GM23338 (cell line): ENCODE measurements at regions not wholly inside any gene's neighbourhood (a gene's known extent, or its start where the extent isn't known, plus 50 kb on each side); places are given as distances from the start of the nearest gene placed in this dataset.

ENCODE experiments used
- ATAC-seq: fragments of 200-7000 bp; cut with Tn5 transposase; 3 replicates; pipeline ENCODE4 v1.9.1; 2020
- DNase-seq: peaks from one replicate; pipeline ENCODE4 v3.0.0-alpha.2; 2015; ENCODE audit warnings: low spot score
- H2AFZ ChIP-seq: fragments of 200-600 bp; sonication (generic); 2 replicates; pipeline ENCODE4 v1.8.0; 2016; ENCODE audit warnings: antibody characterized with exemption, mild to moderate bottlenecking, moderate library complexity
- H3F3A ChIP-seq: fragments of 200-600 bp; sonication (generic); replicated peaks from 2 replicates; pipeline ENCODE4 v1.8.0; 2017; ENCODE audit warnings: antibody characterized with exemption, mixed run types, low read depth
- H3K27ac ChIP-seq: fragments of 200-600 bp; sonication (generic); 2 replicates; pipeline ENCODE4 v1.6.1; 2016; ENCODE audit warnings: low read depth
- H3K27me3 ChIP-seq: fragments of 200-600 bp; sonication (generic); 2 replicates; pipeline ENCODE4 v1.8.0; 2016; ENCODE audit warnings: mild to moderate bottlenecking, mixed run types, moderate library complexity; ENCODE audit not compliant: insufficient read depth
- H3K36me3 ChIP-seq: fragments of 200-600 bp; sonication (generic); 2 replicates; pipeline ENCODE4 v1.8.0; 2016; ENCODE audit warnings: mild to moderate bottlenecking; ENCODE audit not compliant: insufficient read depth
- H3K4me1 ChIP-seq: fragments of 200-600 bp; sonication (generic); 2 replicates; pipeline ENCODE4 v1.8.0; 2016; ENCODE audit warnings: mild to moderate bottlenecking, moderate library complexity; ENCODE audit not compliant: insufficient read depth
- H3K4me2 ChIP-seq: fragments of 200-600 bp; sonication (generic); 2 replicates; pipeline ENCODE4 v1.7.1; 2017; ENCODE audit warnings: mixed run types
- H3K4me3 ChIP-seq: fragments of 200-600 bp; sonication (generic); 2 replicates; pipeline ENCODE4 v1.6.1; 2016; ENCODE audit warnings: mixed run types
- H3K79me2 ChIP-seq: fragments of 200-600 bp; sonication (generic); replicated peaks from 2 replicates; pipeline ENCODE4 v1.8.0; 2017; ENCODE audit warnings: mild to moderate bottlenecking; ENCODE audit not compliant: insufficient read depth
- H3K9me2 ChIP-seq: fragments of 200-600 bp; sonication (generic); 2 replicates; pipeline ENCODE4 v1.8.0; 2017; ENCODE audit not compliant: insufficient read depth
- H4K20me1 ChIP-seq: fragments of 200-600 bp; sonication (generic); replicated peaks from 2 replicates; pipeline ENCODE4 v1.8.0; 2017; ENCODE audit warnings: mild to moderate bottlenecking; ENCODE audit not compliant: insufficient read depth
- H3K27ac Mint-ChIP-seq: 2 replicates; pipeline ENCODE4 v1.8.0; 2020; ENCODE audit warnings: inconsistent platforms, mild to moderate bottlenecking, moderate library complexity, mixed read lengths
- H3K27me3 Mint-ChIP-seq: 3 replicates; pipeline ENCODE4 v1.8.0; 2022; ENCODE audit warnings: low read depth, mild to moderate bottlenecking, moderate library complexity, mixed read lengths, inconsistent platforms; ENCODE audit not compliant: insufficient read depth, poor library complexity
- H3K36me3 Mint-ChIP-seq: 3 replicates; pipeline ENCODE4 v1.8.0; 2021; ENCODE audit warnings: low read depth, mild to moderate bottlenecking, inconsistent platforms, moderate library complexity, mixed read lengths
- H3K4me1 Mint-ChIP-seq: 3 replicates; pipeline ENCODE4 v1.8.0; 2020; ENCODE audit warnings: mild to moderate bottlenecking, inconsistent platforms, mixed read lengths
- H3K4me3 Mint-ChIP-seq: 3 replicates; pipeline ENCODE4 v1.8.0; 2021; ENCODE audit warnings: moderate library complexity, mild to moderate bottlenecking, inconsistent platforms, mixed read lengths
- H3K9me3 Mint-ChIP-seq: 3 replicates; pipeline ENCODE4 v1.8.0; 2020; ENCODE audit warnings: moderate library complexity, mild to moderate bottlenecking, inconsistent platforms, mixed read lengths
- EZH2 ChIP-seq: fragments of 200-600 bp; sonication (generic); IDR thresholded peaks from one replicate; pipeline ENCODE4 v1.8.0; 2017; ENCODE audit warnings: antibody characterized with exemption, mild to moderate bottlenecking, low read depth; ENCODE audit not compliant: unreplicated experiment
- EZH2phosphoT487 ChIP-seq: fragments of 200-600 bp; sonication (generic); IDR thresholded peaks from one replicate; pipeline ENCODE4 v1.8.1; 2018; ENCODE audit warnings: antibody characterized with exemption; ENCODE audit not compliant: unreplicated experiment
- JUNB ChIP-seq: IDR thresholded peaks from one replicate; pipeline ENCODE4 v1.6.1; 2016; ENCODE audit warnings: antibody characterized with exemption; ENCODE audit not compliant: unreplicated experiment
- NANOG ChIP-seq: IDR thresholded peaks from 2 replicates; pipeline ENCODE4 v1.6.1; 2016; ENCODE audit warnings: antibody characterized with exemption, borderline replicate concordance
- POLR2AphosphoS5 ChIP-seq: IDR thresholded peaks from 2 replicates; pipeline ENCODE4 v1.6.1; 2016; ENCODE audit warnings: antibody characterized with exemption, low read depth
- STAT1 ChIP-seq: IDR thresholded peaks from one replicate; pipeline ENCODE4 v1.6.1; 2016; ENCODE audit warnings: antibody characterized with exemption; ENCODE audit not compliant: unreplicated experiment
- TF ChIP-seq, protein P1 (sequence below): fragments of 250-450 bp; sonication (Bioruptor Pico); IDR thresholded peaks from 2 replicates; pipeline ENCODE4 v1.5.0; 2020; ENCODE audit warnings: mild to moderate bottlenecking, moderate library complexity
- TF ChIP-seq, protein P2 (sequence below): IDR thresholded peaks from 2 replicates; pipeline ENCODE4 v1.6.1; 2016; ENCODE audit warnings: antibody characterized with exemption

DNA sequence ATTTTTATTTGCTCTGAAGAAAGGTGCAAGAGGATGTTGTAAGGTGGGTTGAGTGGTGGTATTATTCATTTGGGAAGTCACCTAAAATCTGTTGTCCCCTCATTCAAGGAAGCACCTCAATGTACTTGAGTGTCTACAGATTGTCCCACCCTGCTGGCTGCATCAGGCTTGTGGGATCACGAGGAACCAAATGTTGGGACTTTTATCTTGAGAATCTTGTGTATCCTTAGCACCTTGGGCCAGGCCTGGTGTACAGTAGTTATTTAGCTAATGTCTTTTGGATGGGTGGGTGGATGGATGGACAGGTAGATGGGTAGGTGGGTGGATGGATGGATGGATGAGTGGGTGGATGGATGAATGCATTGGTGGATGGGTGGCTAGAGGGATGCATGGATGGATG lies 519.3 kb downstream of the BCL11B start:
- Mint-ChIP-seq H3K9me3 (peaks cover 11% of the 10 kb centered on the region; the same call in 2 of the 3 replicates), H3K36me3 (peaks cover 7% of the 10 kb centered on the region; the same call in 1 of the 3 replicates), H3K4me3 (no peak overlapping the region), H3K27ac (no peak overlapping the region), H3K27me3 (peaks cover 4% of the 10 kb centered on the region), H3K4me1 (peaks cover 15% of the 10 kb centered on the region)
- no peak for ATAC-seq
- H3F3A ChIP-seq = no peaks in the 10 kb centered on the region
- no peaks in the 10 kb centered on the region for H3K27me3 ChIP-seq
- H3K27ac ChIP-seq = no peak overlapping the region
- peaks cover 8% of the 10 kb centered on the region; the same call in 1 of the 2 replicates for H3K4me1 ChIP-seq
- H3K4me3 ChIP-seq = no peak overlapping the region
- DNase-seq = no peak
- H2AFZ ChIP-seq = no peak overlapping the region
- no peak overlapping the region for H3K4me2 ChIP-seq
- H4K20me1 ChIP-seq = no peaks in the 10 kb centered on the region
- peaks cover 18% of the 10 kb centered on the region for H3K9me2 ChIP-seq
- no peaks in the 10 kb centered on the region for H3K36me3 ChIP-seq
- no peaks in the 10 kb centered on the region for H3K79me2 ChIP-seq
- TF ChIP-seq, protein P1, sequence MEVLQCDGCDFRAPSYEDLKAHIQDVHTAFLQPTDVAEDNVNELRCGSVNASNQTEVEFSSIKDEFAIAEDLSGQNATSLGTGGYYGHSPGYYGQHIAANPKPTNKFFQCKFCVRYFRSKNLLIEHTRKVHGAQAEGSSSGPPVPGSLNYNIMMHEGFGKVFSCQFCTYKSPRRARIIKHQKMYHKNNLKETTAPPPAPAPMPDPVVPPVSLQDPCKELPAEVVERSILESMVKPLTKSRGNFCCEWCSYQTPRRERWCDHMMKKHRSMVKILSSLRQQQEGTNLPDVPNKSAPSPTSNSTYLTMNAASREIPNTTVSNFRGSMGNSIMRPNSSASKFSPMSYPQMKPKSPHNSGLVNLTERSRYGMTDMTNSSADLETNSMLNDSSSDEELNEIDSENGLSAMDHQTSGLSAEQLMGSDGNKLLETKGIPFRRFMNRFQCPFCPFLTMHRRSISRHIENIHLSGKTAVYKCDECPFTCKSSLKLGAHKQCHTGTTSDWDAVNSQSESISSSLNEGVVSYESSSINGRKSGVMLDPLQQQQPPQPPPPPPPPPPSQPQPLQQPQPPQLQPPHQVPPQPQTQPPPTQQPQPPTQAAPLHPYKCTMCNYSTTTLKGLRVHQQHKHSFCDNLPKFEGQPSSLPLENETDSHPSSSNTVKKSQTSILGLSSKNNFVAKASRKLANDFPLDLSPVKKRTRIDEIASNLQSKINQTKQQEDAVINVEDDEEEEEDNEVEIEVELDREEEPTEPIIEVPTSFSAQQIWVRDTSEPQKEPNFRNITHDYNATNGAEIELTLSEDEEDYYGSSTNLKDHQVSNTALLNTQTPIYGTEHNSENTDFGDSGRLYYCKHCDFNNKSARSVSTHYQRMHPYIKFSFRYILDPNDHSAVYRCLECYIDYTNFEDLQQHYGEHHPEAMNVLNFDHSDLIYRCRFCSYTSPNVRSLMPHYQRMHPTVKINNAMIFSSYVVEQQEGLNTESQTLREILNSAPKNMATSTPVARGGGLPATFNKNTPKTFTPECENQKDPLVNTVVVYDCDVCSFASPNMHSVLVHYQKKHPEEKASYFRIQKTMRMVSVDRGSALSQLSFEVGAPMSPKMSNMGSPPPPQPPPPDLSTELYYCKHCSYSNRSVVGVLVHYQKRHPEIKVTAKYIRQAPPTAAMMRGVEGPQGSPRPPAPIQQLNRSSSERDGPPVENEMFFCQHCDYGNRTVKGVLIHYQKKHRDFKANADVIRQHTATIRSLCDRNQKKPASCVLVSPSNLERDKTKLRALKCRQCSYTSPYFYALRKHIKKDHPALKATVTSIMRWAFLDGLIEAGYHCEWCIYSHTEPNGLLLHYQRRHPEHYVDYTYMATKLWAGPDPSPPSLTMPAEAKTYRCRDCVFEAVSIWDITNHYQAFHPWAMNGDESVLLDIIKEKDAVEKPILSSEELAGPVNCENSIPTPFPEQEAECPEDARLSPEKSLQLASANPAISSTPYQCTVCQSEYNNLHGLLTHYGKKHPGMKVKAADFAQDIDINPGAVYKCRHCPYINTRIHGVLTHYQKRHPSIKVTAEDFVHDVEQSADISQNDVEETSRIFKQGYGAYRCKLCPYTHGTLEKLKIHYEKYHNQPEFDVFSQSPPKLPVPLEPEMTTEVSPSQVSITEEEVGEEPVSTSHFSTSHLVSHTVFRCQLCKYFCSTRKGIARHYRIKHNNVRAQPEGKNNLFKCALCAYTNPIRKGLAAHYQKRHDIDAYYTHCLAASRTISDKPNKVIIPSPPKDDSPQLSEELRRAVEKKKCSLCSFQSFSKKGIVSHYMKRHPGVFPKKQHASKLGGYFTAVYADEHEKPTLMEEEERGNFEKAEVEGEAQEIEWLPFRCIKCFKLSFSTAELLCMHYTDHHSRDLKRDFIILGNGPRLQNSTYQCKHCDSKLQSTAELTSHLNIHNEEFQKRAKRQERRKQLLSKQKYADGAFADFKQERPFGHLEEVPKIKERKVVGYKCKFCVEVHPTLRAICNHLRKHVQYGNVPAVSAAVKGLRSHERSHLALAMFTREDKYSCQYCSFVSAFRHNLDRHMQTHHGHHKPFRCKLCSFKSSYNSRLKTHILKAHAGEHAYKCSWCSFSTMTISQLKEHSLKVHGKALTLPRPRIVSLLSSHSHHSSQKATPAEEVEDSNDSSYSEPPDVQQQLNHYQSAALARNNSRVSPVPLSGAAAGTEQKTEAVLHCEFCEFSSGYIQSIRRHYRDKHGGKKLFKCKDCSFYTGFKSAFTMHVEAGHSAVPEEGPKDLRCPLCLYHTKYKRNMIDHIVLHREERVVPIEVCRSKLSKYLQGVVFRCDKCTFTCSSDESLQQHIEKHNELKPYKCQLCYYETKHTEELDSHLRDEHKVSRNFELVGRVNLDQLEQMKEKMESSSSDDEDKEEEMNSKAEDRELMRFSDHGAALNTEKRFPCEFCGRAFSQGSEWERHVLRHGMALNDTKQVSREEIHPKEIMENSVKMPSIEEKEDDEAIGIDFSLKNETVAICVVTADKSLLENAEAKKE = no peak
- no peak for TF ChIP-seq JUNB
- TF ChIP-seq POLR2AphosphoS5 = no peak
- TF ChIP-seq EZH2 = no peak
- no peak for TF ChIP-seq NANOG
- TF ChIP-seq STAT1 = no peak
- TF ChIP-seq, protein P2, sequence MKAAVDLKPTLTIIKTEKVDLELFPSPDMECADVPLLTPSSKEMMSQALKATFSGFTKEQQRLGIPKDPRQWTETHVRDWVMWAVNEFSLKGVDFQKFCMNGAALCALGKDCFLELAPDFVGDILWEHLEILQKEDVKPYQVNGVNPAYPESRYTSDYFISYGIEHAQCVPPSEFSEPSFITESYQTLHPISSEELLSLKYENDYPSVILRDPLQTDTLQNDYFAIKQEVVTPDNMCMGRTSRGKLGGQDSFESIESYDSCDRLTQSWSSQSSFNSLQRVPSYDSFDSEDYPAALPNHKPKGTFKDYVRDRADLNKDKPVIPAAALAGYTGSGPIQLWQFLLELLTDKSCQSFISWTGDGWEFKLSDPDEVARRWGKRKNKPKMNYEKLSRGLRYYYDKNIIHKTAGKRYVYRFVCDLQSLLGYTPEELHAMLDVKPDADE = no peak
- TF ChIP-seq EZH2phosphoT487 = no peak
